Fibroblast of skin of scalp (primary cell): ENCODE measurements at regions not wholly inside any gene's neighbourhood (a gene's known extent, or its start where the extent isn't known, plus 50 kb on each side); places are given as distances from the start of the nearest gene placed in this dataset.
"Not testable (repeated sequence)": the region's sequence is repeated elsewhere in the genome, so short reads cannot be mapped to it uniquely, and the experiment has no call there.

Experiments used
- DNase-seq: peaks from one replicate; pipeline ENCODE4 v3.0.0-alpha.2; 2013

DNA sequence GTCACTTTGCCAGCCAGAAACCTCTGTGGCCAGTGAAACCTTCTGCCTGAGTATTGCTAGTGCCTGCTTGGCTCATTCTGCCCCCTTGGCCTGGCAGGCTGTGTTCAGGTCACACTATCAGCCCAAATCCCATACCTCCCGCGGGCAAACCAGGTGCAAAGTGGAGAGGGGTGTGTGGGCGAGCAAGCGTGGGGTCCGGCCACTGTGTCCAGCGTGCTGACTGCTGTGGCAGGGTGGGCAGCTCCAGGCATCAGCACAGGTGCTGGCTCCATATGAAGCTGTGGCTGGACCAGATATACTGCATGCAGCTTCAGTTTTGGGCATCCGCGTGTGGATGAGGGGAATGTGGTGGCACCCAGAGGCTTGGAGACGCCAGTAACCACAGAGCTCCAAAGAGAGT lies 576.5 kb upstream of the EDIL3 start:
- DNase-seq: no peak

GRCh38 chr5:84961903-84962302 lies 577.2 kb upstream of the EDIL3 start:
- DNase-seq: no peak

DNA sequence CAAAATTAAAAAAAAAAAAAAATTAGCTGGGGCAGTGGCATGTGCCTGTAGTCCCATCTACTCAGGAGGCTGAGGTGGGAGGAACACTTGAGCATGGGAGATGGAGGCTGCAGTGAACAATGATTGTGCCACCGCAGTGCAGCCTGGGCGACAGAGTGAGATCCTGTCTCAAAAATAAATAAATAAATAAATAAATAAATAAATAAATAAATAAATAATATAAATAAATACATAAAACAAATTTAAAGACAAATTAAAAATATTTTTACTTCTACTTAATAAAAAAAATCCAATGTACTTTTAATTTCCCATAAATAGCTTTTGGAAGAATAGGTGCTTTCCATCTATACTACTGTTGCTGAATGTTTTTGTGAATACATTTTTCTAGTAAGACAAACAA lies 598.4 kb upstream of the EDIL3 start:
- DNase-seq: no peak

DNA sequence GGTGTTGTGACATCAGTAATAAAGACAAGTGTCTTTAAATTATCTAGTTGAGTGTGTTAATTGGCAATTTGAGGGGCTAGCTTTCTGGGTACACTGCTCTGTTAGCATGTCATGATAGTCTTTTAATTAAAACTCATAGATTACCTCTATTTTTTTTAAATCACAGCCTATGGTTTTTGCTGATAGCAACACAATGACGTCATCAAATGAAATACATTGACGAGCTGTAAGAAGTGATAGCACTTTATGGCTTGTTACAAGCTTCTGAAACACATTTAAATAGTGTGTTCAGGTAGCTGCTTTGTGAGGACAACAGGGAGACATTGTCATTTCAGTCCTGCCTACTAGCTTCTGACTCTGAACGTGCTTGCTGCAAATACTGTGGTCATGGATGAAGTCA lies 600.5 kb upstream of the EDIL3 start:
- no peak for DNase-seq

GRCh38 chr5:84986688-84987087 lies 602.0 kb upstream of the EDIL3 start:
- no peak for DNase-seq

GRCh38 chr5:85000671-85001070 lies 616.0 kb upstream of the EDIL3 start:
- DNase-seq: peak; percentile 59

DNA sequence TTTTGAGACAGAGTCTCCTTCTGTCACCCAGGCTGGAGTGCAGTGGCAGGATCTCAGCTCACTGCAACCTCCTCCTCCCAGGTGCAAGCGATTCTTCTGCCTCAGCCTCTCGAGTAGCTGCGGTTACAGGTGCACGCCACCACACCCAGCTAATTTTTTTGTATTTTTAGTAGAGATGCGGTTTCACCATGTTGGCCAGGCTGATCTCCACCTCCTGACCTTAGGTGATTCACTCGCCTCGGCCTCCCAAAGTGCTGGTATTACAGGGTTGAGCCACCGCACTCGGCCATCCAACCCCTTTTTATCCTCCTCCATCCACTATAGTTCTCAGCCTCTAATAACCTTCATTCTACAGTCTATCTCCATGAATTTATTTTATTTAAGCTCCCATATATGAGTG lies 617.3 kb upstream of the EDIL3 start:
- not testable (repeated sequence) for DNase-seq

- no peak for DNase-seq
Observed at GRCh38 chr5:85010014-85010562, 625.4 kb upstream of the EDIL3 start.

- DNase-seq: peak; percentile 69
Observed at GRCh38 chr5:85017261-85017660, 632.6 kb upstream of the EDIL3 start.

DNA sequence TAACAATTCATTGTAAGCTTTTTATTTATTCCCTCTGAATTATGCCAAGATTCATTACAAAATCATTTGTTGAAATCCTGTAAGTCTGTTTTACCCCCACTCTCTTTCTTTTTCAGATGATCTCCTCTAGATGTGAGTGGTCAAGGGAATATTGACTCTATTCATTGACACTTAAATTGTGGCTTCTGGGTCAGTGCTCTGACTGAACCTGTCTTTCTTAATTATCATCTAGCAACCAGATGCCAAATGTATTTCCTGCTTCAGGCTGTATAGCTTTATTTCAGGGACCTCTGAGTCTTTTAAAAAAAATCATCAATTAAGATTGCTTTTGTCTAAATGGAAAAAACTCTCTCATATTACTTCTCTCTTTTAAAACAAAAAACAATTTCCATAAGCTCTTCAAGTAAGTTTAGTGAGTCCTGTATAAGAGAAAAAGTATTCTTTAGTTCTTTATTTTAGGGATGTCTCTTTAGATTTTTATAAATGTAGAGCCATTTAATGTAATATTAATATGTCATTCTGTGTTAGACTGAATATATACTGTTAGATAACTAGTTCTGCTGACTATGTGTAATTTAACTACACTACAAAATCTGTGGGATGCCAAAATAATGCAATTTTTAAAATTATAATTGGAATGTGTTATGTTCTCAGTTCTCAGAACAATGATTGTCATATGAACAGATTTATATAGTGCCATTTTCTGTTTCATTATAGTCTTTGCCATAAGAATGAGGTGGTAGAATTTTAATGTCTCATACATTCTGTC lies 645.8 kb upstream of the EDIL3 start:
- no peak for DNase-seq

- DNase-seq: peak; percentile 71
Observed at GRCh38 chr5:85049020-85049419, 664.3 kb upstream of the EDIL3 start.

- peak; percentile 25 for DNase-seq
Observed at GRCh38 chr5:85052826-85053225, 668.1 kb upstream of the EDIL3 start.

- peak; percentile 6 for DNase-seq
Observed at GRCh38 chr5:85069659-85070640, 685.3 kb upstream of the EDIL3 start.

GRCh38 chr5:85077581-85077980 lies 692.9 kb upstream of the EDIL3 start:
- DNase-seq: peak; percentile 1

- no peak for DNase-seq
Observed at GRCh38 chr5:85096421-85096820, 711.7 kb upstream of the EDIL3 start.

DNA sequence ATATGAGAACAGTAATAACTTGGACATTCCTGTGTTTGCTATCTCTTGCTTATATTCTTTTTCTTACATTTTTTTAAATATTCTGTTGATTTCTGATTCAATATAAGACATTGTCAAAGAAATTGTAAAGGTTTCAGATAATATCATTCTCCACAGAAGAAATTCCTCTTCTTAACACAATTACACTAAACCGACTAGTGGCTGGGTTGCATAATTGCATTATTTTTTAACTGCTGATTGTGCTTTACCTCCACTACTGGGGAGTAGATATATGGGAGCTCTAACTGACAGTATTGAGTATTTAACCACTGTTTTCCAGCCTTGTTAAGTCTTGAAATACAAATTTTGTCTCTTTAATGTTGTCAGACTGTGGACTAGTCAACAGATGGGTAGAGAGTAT lies 723.8 kb upstream of the EDIL3 start:
- DNase-seq: no peak

DNA sequence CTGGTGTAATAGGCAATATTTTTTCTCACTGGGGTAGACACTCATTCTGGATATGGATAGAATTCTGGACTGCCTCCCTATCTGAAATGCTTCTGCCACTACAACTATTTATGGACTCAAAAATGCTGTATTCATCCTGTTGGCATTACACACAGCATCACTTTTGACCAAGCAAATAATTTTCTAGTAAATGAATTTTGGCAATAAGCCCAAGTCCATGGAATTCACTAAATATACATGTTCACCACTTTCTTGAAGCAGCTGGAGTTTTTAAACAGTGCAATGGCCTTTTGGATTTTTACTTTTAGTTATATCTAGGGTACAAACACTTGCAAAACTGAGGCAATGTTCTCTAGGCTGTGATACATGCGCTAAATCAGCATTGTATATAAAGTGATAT lies 724.9 kb upstream of the EDIL3 start:
- DNase-seq: peak; percentile 15

GRCh38 chr5:85132269-85132668 lies 747.6 kb upstream of the EDIL3 start:
- DNase-seq: peak; percentile 73

DNA sequence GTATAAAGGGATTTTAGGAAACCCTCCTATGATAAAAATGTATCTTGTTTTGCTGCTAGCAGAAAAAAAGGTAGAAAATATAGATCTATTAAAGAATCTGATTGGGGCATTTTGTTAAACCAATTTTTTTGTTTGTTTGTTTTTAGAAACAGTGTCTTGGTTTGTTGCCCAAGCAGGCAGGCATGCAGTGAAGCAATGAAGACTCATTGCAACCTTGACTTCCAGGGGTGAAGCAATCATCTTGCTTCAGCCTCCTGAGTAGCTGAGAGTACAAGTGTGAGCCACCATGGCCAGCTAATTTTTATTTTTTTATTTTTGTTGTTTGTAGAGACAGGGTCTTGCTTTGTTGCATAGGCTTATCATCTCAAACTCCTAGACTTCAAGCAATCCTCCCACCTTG lies 755.8 kb upstream of the EDIL3 start:
- no peak for DNase-seq

- no peak for DNase-seq
Observed at GRCh38 chr5:85143138-85143537, 758.5 kb upstream of the EDIL3 start.

DNA sequence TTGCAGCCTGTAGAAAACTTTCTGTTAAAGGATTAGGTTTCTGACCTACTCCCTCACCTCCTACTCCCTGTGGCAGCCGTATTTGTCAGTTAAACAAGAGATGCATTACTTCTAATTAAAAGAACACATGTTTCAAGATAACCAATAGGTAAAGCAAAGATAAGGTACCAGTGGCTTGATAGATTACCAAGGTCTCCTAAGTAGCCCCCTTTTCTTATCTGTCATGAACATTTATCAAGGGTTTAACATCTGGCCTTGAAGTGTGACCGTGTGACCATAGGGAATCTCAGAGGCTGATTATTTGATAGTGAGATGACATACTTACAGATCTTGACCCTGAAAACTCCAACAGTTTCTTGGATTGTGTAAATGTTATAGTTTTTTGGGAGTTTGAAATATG lies 764.0 kb upstream of the EDIL3 start:
- no peak for DNase-seq

- no peak for DNase-seq
Observed at GRCh38 chr5:85159395-85159794, 774.7 kb upstream of the EDIL3 start.

DNA sequence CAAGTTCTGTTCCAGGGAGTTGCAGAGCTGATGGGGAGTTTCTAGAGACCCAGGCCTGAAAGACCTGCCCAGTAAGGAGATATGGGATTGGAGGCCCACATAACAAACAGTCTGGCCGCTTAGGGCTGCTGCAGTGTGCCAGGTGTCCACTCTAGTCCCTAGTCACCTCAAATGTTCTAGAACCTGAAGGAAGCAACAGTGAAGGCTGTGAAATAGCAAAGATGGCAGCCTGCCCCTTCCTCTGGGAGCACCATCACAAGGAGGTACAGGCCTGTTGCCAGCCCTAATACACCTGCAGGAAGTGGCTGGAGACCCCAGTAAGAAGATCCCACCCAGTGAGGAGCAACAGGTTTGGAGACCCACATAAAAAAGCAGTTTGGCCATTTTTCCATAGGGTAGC lies 783.8 kb upstream of the EDIL3 start:
- DNase-seq: no peak
